IPS DF 19.7 (cell line): ENCODE measurements at regions not wholly inside any gene's neighbourhood (a gene's known extent, or its start where the extent isn't known, plus 50 kb on each side); places are given as distances from the start of the nearest gene placed in this dataset.
A peak's percentile ranks its signal among the peaks of the same experiment; 100 is the strongest.
"Not testable (repeated sequence)": the region's sequence is repeated elsewhere in the genome, so short reads cannot be mapped to it uniquely, and the experiment has no call there.

Source experiments
- DNase-seq: peaks from one replicate; pipeline ENCODE4 v3.0.0-alpha.2; 2013; ENCODE audit warnings: low read depth, low spot score

DNA sequence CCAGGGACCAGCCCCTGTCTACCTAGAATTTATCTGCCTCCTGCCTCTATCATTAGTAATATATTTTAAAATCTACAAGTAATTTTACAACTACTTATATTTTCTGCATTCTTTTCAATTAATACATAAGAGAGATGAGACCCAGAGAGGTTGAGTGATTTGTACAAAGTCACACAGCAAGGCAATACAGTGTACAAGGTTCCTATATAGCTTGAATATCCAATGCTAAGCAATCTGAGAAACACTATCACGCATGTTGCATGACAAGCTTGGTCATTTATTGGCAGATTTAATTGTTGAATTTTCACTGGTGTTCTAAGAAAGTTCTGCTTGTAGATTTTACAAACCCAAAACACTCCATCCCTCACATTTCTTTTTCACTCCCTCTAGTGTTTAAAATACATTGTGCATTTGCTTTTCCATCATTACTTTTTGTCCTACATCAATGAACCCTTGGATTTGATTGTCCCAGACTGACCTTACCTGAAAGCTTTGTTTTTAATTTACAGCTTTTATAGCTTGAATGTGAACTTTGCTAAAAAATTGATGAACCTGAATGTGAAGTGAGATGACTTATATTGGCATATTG lies 520.9 kb upstream of the CITED2 start:
- DNase-seq = no peak

DNA sequence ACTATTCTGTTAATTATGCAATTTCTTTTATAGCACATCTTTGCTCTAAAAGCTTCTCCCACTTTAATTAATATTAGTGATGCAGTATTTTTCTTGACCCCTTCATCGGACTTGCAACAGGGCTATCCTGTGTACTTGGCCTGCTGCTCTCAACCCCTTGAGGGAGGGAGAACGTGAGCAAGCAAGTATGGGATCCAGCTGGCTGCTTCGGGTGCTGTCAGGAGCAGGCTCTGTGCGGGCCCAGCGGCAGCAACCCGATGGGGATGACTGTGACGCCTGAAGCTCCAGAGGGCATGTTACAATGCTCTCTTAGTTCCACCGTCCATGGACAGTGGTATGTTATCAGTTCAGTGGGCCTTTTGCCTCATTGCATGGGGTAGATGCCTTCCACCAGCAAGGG lies 519.8 kb upstream of the CITED2 start:
- DNase-seq = no peak

DNA sequence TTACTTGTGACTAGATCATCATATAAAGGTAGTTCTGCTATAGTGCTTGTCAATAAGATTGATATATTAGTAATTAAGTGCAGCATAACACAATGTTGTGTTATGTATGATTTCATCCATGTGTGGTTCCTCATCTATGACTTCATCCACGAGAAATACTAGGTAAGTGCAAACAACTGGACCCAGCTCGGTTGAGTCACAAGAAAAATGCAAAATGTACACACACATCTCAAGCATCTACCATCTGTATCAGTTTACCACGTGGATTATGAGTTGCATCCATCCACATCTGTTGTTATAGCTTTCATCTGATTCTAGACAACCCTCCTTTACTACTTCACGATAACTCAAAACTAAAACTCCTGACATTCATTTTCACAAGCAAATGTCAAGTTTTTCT lies 517.0 kb upstream of the CITED2 start:
- no peak for DNase-seq

DNA sequence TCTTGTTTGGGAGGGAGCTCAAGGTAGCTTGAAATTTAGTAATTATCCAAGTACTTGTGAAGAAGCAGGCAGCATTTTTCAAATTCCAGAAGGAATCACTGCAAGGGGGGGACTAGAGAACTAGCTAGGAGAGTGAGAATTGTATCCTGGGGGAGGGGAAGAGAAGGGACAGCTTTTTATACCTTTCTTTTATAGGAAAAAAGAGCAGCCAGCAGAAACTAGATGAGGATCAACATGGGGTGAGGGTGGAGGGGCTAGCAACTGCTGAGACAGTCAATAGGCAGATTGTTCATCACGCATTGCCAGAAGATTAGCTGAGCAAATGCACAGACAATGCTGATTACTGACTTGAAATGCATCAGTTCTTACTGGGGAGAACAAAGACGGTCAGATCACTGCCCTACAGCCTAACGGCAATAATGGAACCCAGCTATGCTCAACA lies 514.3 kb upstream of the CITED2 start:
- DNase-seq = peak; percentile 85

DNA sequence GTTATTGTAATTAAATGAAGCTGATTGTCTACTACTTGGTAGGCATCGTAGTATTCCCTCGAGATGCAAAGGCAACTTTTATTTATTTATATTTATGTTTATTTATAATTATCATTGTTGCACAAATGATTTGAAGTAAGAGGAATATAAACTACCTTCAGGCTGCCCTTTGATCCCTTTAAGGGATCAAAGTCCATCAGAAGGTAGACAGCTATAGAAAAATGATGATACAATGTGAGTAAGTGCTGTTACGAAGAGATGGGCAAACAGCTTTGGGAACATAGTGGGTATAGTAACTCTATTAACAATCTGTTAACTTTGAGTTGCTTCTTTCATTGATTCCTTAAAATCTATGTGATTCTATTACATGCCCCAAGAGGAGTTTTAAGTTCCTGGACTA lies 512.8 kb upstream of the CITED2 start:
- DNase-seq = no peak

DNA sequence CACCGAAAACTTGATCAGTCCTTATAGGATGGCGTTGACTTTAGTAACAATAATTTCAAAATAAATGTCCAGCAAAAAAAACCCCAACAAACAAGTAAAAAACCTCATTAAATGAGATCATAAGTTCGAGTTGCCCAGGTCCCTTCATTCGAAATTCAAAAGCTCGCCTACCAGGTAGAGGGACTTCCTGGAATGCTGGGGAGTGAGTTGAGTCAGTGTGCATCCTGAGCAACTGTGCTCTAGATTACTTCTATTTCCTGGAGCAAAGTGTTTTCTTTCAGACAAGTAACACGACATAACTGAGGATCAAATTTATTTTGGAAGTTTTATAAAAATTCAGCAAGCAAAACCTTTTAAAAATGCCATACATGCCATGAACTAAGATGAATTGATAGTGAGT lies 511.9 kb upstream of the CITED2 start:
- DNase-seq = no peak

DNA sequence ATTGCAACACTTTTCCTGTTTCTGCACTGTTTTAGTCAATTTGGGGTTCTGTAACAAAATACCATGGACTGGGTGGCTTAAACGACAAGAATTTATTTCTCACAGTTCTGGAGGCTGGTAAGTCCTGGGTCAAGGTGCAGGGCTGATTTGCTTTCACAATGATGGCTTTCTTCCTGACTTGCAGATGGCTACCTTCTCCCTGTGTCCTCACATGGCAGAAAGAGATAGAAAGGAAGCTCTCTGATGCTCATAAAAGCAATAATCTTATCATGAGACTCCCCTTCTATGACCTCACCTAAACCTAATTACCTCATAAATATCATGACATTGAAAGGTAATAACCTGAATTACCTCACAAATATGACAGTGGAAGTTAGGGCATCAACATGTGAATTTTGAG lies 511.5 kb upstream of the CITED2 start:
- no peak for DNase-seq

DNA sequence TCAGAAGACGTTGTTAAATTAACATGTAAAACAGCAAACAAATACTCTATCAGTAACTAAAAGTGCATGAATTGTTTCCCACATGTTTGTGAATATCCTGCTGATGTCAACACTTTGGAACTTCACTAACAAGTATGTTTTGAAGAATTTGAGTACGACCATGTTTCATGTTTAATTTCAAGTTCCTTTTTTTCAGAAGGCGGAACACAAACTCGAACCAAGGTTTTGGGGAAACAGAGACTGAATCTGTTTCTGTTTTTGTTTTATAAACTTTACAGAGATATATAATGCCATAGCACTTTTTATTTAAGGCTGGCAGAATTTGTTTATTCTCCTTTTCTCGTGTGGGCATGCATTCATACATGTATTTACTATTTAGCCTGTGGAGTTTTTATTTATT lies 509.3 kb upstream of the CITED2 start:
- no peak for DNase-seq

DNA sequence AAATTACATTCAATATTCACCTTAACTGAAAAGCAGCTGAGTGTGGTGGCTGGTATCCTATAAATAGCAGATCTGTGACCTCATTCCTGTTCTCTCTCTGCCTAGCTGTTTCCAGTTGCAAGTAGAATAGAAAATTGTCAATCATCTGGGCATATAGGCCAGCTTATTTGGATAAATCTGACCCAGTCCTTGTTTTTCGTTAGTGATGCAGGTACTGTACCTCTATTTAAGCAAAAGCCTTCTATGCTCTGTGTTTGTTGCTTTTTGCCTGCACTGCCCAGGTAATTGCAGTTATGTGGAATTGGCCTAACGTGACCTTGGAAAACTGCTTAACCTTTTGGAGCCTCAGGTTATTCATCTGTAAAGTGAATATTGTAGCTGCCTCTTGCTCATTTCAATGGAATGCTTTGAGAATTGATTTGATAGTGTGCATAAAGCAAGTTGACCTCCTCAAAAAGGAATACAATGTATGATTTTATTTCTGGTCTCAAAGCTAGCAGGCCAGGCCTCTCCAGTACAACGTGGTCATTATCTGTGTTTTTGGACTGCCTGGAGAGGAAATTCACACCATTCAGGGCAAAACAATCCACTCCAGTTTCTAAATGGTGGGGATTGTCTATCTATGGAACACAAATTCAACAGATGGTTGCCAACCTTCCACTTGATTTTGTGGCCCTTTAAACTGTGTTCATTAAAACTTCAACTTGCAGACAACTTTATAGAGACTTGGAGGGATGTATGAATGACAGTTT lies 508.7 kb upstream of the CITED2 start:
- no peak for DNase-seq

DNA sequence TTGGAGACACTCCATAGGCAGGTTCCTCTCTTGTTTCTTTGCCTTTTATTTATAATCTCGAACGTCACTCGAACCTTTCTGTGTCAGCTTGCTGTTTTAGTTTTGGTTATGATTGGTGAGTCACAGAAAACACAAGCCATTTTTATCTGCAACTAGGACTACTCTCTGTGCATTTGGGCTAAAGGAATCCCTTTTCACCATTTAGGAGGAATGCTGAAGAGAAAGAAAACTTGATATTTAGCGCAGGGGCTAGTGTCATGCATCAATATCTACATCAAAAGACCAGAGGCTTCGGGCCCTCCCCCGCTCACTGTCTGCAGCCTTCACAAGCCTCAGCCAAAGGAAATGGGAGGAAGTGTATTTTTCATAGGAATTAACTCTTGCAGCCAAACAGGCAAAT lies 507.8 kb upstream of the CITED2 start:
- DNase-seq = no peak

DNA sequence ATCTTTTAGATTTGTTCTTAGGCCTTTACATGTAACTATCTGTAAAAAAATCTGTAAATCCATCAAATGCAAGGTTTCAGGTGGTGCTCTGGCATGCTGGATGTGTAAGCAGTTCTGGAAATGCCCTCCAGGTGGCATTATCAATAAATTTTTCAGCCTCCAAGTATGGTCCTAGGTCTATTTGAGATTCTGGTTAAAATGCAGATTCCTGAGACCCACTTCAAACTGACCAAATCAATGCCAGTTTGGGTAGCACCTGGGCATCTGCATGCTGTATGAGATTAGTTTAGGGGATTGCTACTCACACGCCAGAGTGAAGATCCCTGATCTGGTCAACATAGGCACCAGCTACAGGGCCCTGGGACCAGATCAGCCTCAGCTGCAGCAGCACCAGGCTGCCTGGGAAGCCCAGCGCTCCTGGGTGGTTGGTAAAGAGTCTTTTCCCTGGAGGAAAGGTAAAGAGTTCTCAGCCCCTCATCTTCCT lies 507.3 kb upstream of the CITED2 start:
- DNase-seq = no peak

DNA sequence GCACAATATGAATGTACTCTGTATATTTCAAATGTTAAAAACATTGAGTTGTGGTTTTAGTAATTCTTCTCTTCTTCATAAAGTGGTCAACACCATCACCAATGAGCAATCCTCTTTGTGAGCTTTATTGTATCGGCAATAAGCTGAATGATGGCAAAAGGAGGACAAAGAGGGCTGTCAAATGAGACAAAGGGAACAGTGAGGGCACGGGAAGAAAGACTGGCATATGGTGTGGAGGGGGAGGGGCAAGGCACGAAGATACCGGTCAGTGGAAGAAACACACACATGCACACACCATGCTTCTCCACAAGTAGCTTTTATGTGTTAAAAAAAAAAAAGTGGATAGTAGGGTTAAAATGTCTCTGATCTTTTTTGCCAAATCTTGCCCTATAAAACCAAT lies 506.8 kb upstream of the CITED2 start:
- no peak for DNase-seq

DNA sequence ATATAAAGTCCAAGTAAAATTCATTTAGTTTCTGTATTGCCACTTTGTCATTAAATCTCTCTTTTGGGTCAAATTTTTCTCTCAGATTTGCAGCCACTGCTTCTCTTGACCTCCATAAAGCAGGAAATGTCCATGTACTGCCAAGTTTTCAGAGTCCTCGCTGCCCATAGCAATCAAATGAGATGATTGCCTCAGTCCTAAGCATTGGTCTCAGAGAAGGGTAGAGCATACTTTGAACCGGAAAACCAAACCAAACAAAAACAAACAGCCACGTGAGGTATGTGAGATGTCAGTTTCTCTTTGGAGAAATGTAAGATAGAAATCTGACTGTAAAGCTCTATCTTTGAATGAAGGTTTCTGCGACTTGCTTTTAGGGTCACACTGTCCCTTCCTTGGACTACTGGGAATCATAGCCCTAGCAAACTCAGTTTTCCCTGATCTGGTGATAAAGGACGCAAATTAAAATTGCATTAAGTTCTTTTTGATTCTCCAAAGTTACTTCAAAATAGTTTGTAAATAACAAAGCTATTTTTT lies 505.4 kb upstream of the CITED2 start:
- DNase-seq = no peak

DNA sequence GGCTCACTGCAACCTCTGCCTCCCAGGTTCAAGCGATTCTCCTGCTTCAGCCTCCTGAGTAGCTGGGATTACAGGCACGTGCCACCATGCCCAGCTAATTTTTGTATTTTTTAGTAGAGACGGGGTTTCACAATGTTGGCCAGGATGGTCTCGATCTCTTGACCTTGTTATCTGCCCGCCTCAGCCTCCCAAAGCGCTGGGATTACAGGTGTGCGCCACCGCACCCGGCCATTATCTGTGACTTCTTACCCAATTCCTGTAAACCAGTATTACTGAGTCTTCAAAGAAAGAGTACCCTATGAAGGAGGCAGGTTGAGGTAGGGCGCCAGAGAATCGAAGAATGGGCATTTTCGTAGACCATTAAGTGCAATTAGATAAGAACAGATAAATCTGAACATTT lies 504.8 kb upstream of the CITED2 start:
- not testable (repeated sequence) for DNase-seq

DNA sequence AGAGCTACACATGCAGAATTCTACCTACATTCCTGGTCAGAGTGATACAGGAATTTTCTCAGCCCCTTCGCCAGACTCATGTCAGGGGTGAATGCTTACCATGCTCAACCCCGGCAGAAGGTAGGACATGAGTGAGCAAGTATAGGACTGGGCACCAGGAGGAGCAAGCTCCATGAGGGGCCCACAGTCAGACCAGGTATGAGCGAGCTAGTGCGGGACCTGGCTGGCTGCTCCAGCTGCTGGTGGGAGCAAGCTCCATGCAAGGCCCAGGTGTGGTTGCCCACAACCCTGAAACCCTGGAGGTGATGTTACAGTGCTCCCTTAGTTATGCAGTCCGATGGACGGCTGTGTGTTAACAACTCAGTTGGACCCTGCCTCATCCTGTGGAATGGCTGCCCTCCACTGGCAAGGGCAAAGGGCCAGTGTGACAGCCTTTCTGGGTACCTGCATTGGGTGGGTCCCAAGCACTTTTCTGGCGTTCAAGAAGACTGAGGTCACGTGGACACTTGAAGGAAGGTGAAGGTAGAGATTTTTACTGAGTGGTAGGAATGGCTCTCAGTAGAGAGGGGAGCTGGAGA lies 503.5 kb upstream of the CITED2 start:
- DNase-seq = no peak

DNA sequence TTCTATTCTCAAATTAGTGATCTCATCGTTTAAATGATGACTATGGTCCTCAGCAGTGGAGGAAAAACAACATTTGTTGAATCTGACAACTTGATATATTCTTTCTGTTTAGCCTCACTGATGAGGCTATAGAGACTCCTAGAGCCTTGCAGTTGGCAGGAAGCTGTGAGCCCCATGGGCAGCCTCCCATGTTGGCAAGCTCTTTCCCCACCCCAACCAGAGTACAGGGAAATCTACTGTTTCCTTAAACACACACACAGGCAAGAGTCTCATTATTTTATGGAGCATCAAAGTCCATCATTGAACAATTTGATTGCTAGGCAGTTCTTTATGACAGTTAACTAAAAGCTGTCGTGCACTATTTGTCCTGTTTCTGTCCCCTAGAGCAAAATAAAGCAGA lies 498.2 kb upstream of the CITED2 start:
- no peak for DNase-seq

DNA sequence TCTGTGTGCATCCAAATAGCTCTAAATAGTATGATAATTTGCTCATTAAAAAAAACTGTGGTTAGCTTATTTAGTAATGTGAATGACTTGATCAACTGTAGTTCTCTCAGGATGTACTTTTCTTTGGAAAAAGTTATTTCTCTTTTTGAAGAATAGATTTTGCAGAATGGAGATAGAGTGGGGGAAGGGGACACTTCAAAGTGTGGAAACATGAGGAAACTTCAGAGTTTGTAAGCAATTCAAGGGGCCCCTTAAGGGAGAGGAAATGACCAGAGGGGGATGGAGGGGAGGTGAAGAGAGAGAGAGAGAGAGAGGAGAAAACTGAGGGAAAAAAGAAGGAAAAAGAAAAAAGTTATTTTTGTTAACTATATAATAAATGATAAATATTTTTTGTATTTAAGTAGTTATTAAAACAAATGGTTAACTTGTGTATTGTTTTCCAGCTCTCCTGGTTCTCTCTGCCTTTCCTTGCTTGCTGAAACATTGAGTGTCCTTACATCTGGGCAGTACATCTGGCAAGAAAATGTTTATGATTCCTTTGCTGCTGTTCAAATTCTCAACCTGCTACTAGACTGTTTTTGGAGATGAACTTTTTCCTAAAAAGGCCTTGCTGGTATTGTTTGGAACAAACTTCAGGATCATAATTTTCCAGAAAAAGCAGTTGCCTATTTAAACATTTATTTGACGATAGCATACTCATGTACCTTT lies 497.5 kb upstream of the CITED2 start:
- DNase-seq = no peak

DNA sequence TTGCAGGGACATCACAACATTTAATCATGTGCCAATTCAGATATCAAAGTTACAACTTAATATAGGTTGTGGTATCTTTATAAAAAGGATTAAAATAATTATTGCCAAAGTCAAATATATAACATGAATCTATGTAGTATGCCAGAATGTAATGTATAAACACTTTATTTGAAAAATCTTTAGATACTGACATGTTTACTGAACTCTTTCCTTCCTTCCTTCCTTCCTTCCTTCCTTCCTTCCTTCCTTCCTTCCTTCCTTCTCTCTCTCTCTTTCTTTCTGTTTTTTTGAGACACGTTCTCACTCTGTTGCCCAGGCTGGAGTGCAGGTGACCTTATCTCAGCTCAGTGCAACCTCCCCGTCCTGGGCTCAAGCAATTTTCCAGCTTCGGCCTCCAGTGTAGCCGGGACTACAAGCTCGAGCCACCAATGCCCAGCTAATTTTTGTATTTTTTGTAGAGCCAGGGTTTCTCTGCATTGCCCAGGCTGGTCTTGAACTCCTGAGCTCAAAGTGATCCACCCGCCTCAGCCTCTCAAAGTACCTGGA lies 496.8 kb upstream of the CITED2 start:
- no peak for DNase-seq

DNA sequence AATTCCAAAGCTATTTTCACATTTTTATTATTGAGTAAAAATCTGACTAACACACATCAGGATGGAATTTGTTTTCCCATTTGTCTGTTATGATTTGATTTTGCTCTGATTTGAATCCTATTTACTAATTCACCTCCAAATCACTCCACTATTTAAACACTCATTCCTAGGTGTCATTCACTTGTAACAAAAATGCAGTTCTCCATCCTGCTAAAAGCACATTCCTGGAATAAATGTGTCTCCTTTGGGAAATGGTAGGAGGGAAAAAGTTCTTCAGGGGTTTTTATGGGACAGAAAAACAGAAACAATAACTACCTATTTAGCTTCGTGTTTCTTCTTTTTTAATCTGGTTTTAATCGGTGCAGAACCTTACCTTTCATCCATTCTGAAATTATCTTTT lies 494.1 kb upstream of the CITED2 start:
- no peak for DNase-seq

DNA sequence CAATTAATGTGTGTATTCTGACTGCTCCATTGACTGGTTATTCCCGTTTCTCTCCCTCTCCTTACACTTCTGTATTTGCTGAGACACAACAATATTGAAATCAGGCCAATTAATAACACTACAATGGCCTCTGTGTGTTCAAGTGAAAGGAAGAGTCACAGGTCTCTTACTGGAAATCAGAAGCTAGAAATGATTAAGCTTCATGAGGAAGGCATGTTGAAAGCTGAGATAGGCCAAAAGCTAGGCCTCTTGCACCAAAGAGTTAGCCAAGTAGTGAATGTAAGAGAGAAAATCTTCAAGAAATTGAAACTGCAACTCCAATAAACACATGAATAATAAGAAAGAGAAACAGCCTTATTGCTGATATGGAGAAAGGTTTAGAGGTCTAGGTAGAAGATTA lies 489.5 kb upstream of the CITED2 start:
- no peak for DNase-seq

DNA sequence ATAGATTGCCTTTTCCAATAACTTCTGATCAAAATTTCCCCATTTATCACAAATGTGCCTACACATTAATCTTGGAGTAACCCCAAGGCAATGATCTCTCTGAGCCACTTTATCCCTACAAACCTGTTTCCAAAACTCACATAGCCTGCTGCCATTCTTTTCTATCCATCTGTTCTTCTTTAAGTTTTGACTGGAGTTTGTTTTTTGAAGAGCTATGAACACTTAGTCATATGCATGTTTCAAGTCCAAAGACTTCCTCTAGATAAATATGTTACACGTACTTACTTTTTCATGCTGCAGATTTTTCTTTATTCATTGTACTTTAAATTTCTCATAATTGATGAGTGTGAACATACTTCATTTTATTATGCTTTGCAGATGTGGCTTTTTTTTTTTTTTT lies 488.9 kb upstream of the CITED2 start:
- no peak for DNase-seq

DNA sequence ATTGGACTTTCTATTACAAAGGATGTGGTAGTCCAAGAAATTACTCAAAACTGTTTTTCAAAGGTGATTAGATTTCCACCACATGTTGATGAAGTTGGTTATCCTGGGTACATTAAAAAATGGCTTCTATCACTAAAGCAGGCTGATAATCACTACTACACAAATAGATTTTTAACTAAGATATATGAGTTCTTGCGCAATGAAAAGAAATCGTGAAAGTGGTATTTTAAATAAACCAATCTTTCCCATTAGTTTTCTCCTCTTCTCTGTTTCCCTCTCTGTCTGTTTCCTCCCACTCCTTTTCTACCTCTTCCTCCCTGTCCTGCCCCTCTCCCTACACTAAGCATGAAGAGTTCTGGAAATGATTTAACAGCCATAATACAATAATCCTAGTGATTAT lies 487.9 kb upstream of the CITED2 start:
- no peak for DNase-seq
